Stimulated activated CD8-positive, alpha-beta memory T cell treated with anti-CD3 and anti-CD28 coated beads, Interleukin-7, amount 100 ng/mL, for 4 hours (primary cell): ENCODE measurements at regions not wholly inside any gene's neighbourhood (a gene's known extent, or its start where the extent isn't known, plus 50 kb on each side); places are given as distances from the start of the nearest gene placed in this dataset.

ENCODE experiments used
- DNase-seq, 2 donors: peaks; one replicate each; pipeline ENCODE4 v3.0.0-alpha.2; 2020; ENCODE audit warnings: low read depth in 2 of 2

DNA sequence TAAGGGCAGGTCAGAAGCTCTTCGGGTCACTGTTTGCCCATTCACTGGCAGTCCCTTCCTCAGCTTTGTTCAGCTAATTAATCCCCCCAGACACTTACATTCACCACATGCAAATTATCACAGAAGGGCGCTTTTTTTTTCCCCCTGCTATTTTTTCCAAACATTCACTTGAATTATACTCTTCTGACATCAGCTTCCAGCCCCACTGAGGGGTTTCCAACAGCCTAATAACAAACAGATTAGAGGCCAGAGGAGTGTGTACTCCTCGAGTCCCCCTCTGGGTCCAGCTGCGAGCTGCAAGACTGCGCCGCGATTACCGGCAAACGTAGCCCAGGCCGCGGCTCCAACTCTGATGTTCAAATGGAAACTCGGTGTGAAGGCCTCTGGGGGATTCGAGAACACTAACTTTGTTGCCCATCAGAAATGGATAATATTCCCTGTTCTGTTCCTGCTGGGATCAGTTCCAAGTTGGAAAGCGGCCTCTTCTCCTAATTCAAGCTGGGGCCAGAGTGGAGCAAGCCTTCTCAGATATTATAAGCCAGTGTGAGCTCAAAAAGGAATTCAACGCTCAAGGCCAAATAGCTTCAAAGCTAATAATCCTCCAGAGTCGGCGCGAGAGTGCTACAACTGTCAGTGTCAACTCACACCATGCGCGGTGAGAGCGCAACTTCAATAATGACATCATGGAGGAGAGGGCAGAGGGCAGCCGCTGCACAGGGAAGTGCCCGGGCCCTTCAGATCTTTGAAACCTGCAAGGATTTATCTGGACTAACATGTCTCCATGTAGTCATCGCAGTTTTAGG lies 560.8 kb downstream of the BNC2 start:
- no peak for DNase-seq

DNA sequence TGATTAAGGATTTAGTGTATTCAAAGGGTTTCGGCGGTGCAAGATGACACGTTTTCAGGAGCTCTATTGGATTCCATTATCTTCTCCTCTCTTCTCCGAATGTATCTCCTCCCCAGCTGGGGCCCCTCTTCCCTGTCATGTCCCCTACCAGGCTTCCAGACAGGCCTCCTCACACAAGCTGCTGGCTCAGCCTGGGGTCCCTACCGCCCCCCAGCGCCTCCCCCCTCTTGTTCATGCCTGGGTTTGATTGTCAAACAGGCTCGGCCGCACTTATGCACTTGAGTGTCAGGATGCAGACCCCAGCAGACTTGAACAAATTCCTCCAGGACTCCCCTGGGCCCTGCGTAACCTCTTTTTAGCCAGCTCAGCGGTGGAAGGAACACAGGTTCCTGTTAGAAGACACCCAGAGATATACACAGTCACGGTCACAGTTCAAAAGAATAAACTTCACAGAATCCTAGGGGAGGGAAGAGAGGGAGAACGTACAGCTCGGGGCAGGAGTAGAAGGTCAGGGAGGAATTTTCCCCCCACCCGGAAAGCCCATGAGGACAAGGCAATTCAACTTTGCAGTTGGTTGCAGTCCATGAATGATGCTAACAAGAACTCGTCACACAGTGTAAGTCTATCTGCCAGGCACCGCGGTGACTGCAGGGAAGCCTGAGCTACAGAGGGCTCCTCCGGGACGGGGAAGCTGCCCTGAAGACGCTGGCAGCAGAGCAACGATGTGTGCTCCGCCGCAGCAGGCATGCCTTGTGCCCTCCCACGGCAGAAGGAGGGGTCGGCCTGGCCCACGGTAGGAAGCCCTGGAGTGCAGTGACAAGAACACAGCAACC lies 560.0 kb downstream of the BNC2 start:
- DNase-seq = no peak

DNA sequence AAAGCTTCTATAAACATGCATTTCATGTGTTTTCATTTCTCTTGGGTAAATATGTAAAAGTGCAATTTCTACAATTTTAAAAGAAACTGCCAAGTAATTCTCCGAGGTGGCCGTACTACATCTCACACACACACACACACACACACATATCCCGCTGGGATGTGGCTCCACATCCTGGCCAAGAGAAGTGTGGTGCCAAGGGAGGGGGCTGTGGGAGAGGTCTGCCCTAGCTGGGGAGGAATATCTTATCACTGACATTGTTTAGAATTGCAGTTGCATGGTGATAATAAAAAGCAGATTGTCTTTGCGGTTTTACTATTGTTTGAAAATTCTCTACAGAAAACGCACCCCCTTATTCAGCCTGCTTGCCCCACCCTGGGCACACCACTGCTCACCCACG lies 558.4 kb downstream of the BNC2 start:
- no peak for DNase-seq

DNA sequence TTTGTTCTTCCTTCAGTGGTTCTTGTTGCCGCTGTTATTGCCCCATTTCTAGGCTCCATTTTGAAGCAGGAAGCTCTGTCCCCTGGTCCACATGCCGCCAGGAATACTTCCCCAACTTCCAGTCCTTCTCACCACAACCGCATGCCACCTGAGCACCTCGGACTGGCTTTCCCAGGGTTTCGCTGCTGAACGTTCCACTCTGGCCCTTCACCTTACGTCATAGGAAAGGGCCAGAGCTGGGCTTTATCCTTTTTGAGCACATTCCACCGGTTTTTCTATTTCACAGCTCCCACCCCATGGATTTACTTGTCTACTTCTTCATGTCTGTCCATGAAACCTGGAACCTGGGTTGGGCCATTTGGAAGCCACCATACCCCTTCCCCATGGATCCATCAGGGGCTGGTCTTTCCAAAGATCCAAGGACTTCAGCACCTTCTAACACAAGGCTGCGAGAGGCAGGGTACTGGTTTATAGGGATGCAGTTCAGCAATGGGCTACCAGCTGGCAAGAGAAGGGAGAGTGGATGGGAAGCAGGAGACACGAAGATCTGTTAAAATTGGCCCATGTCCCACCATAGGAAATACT lies 557.4 kb downstream of the BNC2 start:
- DNase-seq = no peak

DNA sequence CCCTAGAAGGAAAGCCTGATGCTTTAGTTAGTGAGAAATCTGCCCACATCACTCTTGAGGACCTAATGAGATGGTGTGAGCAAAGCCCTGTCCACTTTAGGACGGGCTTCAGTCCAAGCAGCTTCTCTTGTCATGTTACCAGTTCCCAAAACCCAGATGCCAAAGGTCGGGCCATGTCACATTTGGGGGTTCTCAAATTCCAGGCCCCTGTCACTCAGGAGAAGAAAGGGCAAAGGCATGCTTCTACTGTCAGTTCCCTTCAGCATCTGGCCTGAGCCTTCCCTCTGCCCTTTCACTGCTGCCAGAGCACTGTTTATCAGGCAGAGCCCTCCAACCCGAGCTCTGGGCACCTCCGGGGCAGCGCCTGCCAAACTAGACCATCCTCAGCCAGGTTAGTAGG lies 556.0 kb downstream of the BNC2 start:
- no peak for DNase-seq

DNA sequence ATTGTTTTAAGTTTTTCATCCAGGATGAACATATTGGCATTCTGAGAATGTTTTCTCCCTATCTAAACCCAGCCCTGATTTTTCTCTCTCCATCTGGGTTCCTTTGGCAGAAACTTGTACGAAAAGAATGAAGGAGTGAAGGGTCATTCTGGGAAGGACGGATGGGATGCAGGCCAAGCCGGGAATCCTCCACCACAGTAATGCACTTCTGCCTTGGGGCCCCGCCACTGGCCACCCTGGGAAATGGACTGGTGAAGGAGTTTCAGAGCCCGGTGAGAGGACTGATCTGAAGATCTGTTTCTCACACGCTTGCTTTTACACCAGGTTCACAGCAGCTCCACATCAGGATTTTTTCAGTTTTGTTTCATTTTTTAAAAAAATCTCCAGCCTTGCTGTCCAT lies 554.8 kb downstream of the BNC2 start:
- no peak for DNase-seq

DNA sequence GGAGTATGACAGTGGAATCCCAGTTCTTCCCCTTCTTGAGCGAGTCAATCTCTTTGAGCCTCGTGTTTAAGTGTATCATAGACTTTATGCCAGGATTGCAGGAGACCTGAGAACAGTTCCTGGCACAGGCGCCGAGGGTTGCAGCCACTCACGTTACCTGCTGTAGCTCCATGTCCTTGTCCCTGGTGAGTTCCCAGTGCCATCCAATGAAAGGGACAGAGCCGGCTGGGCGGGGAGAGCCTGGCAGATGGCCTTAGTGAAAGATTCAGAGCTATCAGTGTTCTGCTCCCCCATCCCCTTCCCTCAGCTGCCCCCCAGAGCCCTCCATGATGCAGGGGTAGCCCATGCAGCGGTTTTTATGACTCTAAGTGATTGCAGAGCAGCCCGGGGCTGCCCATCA lies 554.0 kb downstream of the BNC2 start:
- DNase-seq = no peak

DNA sequence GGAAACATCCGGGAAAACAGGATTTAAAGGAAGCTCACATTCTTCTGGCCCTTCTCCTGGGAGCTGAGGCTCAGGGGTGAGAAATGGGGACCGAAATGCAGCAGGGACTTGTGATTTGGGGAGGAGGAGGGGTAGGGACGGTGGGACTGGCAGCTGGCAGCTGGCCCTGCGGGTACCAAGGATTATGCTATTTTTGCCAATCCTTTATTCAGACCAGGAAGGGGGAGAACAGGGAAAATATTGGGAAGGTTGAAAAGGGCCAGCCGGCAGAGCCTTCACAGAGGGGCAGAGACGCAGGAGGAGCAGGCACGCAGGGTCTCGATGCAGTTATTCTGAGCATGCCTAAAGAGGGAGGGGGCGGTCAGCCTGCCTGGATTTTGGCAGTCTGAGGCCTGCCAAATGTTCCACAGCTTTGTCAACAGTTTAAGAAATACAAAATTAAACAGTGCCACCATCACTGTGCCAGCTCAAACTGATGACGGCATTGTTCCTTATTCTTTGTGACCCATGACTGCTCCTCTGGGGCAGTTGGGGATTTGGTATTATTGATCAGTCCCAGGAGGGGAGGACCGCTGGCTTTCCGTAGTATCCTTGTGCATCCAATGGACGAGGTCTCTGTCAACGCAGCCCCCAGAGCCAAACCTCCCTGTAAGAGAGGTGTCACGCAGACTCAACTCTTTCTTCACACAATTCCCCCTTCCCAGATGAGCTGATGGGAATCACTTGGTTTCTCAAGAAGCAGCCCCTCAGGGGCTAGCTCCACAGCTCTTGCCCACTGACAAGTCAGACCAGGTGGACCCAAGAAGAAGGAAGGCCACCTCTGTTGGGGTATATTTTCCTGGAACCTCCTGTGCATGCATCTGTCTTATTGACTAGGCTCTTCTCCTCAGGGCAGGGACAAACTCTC lies 553.3 kb downstream of the BNC2 start:
- DNase-seq = no peak

DNA sequence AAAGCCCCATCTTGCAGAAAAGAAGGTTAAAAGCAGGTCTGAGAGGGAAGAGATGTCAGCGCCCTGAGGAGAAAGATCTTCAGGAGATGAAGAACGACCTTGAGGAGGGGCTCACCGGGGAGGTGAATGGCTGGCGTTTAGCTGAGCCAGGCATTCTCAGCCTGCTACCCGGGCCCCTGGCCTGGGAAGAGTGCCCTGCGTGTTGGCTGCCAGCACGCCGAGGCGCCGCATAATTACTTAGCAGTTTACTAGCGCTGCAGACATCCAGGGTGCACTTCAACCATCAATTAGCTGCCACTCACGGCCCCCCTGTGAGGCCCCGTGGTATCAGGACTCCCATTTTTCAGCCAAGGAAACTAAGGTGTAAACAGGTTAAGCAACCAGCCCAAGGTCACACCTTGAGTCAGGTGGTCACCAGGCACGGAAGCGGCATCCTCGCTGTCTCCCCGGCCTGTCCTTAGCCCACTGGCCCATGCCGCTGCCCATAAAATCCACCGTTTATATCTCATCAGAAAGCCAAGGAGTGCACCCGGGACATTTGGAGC lies 551.9 kb downstream of the BNC2 start:
- DNase-seq = no peak

DNA sequence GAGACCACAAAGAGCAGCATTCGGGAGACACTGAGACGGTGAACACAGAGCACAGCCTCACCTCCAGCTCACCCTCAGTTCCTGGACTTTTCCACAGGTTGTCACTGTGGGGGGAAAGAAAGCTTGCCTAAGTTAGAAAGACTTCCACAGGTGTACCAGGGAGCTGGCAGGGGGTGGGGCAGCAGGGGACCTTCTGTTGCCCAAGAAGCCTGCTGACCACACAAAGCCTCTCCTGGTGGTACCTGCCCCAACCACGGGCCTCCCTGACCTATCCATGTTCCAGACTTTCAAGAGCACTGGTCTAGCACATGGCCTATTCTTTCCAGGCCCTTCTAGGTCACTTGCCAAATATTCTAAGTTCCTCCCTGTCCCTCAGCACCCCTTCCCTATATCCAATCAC lies 550.8 kb downstream of the BNC2 start:
- DNase-seq = no peak

DNA sequence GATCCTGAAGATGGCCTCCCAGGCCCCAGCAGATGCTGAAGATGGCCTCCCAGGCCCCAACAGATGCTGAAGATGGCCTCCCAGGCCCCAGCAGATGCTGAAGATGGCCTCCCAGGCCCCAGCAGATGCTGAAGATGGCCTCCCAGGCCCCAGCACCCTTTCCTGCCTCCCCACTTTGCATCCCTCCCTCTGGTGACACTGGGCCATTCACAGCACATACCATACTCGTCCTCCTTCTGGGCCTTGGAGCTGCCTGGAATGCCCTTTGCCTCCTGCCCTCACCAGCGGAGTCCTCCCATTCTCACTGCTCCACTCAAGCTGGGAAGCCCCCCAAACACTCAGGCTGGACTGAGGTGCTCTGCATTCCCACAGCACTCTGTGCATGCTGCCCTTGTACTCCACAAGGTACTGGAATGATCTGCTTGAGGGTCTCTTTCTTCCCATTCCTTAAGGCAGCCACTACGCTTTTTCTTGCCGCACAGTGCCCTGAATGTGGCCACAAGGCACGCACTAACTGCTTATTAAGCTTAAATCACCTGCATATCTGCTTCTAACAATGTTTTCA lies 550.0 kb downstream of the BNC2 start:
- DNase-seq = no peak

DNA sequence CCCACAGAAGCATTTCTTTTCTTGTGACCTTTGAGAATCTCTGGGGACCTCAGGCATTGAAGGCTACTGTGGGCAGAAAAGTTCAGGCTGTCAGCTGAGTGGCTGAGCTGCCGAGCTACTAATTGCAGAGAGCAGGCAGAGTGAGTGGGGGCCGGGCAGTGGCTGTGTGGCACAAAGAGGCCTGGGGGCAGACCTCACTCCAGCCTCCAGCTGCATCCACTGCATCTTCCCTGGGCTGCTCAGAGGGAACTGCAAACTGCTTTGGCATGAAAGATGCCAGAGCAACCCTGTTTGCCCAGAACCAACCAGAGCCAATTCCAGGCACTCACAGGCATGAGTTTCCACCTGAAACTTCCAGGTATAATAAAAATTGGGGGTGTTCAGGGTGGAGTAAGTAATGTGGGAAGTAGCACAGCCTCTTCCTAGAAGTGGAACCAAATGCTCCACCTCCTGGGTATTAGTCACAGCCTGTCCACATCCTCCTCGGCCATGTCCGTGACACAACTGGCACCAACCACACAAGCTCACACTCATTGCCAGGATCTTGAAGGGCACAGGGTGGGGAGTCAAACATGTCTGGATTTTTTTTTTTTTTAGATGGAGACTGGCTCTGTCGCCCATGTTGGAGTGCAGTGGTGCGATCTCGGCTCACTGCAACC lies 548.9 kb downstream of the BNC2 start:
- DNase-seq = no peak

DNA sequence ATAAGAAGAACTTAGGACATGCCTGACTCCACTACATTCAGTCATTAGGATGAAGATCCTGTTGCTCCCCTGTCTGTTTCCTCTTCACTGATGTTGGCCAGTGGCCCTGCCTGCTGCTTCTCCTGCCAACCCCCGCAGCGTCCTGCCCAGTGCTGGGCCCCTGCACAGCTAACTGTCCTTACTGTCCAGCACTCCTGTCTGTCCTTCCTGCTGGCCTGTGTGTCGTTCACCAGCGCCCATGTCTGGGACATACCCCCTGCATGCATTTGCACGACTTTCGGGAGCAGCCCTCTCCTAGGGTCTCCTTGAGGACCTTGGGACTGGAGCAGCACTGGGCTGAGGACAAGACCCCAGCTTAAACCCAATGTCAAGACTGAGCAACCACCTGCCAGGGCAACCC lies 547.6 kb downstream of the BNC2 start:
- no peak for DNase-seq

DNA sequence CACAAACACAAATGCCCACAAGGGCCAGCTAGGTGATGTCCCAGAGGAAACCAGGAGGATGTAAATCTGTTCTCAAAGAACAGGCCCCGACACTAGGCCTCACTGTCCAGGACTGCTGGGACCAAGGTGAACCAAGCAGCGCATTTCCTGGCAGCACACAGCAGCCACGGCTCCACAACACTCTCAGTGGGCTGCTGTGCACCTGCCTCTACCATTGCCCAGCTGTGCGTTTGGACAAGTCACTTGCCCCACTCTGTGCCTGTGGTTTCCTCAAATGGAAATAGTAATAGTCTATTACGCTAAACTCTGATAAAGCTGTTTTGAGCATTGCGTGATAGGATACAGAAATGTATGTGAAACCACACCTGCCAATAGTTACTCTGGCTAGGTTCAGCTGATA lies 544.5 kb downstream of the BNC2 start:
- DNase-seq = no peak

DNA sequence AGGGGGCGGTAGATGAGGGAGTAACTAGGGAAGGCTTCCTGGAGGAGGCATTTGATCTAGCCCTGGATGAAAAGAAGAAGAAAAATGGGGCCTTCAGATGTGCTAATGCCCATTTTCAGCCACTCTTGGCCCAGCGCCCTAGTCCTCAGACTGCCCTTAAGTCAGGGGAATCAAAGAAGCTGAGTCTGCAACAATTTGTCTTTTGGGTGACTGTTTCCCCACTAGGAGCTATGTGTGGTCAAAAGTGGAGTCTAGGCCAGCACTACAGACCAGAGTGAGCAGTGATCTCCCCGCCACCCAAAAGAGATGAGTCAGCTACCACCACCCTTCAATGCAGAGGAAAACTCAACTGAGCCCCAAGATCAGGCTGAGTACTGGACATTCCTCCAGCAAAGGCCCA lies 542.1 kb downstream of the BNC2 start:
- DNase-seq = no peak

DNA sequence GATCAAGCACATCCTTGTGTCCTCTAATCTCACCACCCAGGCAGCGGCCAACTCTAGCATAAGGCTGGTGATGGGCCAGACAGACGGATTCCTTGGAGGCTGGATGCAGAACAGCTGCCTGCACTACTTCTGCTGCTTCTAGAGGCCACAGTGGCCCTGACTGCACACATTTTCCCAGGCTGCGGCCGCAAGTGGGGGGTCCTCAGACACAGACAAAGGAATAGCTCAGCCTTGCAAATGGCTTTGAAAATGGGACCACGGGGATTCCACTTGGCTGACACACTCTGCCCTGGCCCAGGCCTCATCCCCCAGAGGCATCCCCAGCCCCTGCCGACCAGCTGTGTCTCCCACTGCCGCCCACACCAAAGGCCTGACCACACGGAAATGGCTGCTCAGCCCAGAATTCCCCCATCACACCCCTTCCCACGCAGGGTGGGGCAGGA lies 540.8 kb downstream of the BNC2 start:
- DNase-seq = no peak

DNA sequence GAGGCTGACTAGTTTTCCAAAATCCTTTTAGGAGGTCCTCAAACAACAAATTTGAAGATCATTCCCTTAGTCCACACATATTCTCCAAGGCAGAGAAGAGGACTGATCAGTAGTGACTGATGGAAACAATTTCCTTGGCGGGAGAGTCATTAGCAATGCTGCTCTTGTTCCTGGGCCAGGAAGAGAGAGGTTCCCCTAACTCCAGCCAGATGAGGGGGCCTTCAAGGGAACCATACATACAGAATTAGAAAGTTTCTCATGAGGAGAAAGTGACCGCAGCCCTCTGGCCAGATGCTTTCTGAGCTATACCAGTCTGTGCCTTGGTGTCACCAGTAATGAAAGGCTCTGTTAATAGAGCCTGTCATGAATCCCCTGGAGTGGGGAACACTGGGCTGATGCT lies 539.4 kb downstream of the BNC2 start:
- no peak for DNase-seq

DNA sequence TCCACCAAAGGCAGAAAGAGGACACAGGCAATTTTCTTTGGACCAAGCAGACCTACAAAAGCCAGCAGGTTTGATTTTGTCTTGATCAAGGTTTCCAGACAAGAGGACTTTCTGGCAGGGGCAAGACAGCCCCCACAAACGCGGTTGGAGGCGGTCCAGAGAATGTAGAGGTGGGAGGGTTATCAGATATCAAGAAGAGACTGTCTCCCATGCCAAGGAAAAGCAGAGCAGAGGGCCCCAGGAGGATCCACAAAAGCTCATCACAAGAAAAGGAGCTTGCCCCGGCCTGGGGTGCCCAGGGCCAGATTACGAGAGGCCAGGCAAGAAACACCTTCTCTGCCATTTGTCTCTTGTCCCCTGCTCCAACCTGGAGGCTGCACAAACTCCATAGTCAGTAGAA lies 538.9 kb downstream of the BNC2 start:
- DNase-seq = no peak

DNA sequence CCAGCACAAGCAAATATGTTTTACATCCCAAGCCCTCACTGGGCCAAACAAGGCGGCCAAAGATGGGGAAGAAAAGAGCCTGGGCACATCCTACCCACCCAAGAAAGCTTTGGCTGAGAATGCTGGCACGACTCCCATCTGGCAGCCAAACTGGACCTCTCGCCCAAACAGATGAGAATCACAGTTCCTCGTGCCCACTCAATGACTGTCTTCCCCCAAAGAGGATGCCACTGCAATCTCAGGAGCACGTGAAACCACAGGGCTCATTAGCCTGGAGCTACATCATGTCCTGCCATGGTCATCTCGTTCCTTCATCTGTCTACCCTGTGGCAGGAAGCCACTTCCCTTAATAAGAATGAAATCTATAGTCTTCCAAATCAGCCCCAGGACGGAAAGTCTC lies 536.8 kb downstream of the BNC2 start:
- no peak for DNase-seq

DNA sequence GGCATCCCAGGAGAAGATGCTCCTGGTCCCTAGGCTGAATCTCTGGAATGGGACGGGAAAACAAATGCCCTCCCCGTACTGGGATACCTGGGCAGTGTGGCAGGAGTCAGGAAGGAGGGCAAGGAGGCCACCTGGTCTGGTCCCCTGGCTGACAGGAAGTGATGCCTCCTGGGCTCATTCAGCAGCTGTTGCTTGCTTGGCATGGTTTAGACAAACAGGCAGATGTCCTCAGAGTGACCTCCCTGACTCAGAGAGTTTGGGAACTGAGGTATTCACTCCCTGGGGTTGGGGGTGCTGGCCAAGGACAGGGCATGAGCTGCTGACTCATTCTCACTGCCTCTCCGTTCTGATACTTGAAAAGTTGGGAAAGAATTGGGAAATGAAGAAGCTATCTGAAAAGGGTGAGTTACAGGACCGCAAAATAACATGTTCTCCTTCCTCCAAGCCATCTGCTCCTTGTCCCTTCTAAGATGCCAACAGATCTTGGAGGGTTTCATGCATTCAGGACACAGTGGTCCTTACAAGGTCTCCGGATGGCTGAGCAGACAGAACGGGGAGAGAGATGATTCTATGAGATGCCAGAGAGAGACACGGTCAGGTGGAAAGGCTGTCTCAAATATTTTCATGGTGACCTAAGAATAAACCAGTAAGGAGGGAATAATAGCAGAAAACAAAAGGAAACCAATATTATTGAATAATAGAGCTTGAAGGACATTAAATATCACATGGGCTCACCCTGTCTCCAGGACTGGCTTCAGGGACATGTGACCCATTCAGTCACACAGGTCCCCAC lies 534.5 kb downstream of the BNC2 start:
- no peak for DNase-seq
